ENCODE measurements at regions not wholly inside any gene's neighbourhood (a gene's known extent, or its start where the extent isn't known, plus 50 kb on each side); places are given as distances from the start of the nearest gene placed in this dataset.

DNA sequence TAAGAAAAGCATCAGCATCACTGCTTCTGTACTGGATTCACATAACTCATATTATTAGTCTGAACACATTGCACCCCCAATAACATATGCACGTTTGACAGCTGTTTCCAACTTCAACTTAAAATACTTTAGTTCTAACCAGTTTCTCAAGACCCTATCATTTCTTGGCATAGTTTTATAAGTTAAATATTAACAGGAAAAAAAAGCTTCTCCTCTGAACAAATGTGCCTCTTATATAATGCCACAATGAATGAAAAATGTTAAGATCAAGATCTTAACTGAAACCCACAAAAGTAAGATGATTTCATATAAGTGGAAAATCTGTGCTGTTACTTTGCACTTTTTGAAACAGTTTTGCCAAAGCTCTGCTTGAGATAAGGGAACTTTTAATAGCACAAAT lies 652.8 kb upstream of the FAM241A start:
- no peak for DNase-seq (ENCODE audit: low read depth in 3 of 3)

DNA sequence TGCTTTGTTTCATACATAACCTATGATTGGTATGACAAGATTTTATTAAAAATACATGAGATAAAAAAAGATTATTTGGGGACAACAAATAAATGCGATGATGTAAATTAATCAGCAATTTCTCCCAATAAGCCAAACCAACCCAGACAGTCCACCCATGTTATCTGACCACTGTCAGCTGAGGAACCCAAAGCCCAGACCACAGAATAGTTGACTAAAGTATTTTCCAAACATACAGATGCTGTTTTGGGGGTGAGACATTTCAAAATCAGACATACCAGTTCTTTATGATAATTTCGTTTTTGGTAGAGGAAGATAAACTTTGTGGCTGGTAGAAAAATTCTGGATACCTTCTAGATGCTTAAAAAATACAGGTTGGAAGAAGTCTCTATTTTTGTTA lies 650.8 kb upstream of the FAM241A start:
- DNase-seq (ENCODE audit: low read depth in 3 of 3), result no peak

DNA sequence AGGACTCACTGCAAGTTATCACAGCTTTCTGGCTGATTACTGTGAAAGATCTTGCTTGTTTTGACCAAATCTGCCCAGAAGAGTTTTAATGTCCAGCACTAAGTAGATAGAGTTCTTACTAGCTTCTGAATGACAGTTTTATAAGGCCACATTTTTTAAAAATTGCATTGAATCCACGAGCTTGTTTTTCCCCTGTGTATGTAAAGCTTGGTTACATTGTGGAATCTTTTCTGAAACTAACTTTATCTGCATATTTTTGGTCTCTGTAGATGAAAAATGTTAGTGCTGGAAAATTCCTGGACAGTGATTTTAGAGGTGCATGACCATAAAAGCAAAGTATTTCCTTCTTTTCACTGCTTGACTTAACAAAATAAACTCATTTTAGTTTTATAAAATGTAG lies 650.3 kb upstream of the FAM241A start:
- DNase-seq (ENCODE audit: low read depth in 3 of 3), result no peak

DNA sequence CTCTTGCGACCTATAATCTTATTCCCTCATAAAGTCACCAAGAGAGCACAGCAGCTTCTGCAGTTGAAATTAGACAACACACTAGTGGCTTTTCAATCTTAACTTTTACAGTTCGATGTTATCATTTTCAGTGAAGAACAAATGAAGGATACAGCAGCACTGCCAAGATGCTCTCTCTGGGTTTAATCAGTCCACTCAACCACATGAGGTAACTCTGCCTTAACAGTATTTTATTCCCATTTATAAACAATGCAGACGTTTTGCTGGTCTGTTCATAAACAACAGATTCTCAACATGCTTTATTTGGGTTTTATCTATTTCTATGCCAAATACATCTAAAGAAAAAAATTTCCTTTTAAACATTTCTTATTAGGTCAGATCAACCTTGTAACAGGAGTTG lies 646.0 kb upstream of the FAM241A start:
- DNase-seq (ENCODE audit: low read depth in 3 of 3), result no peak

DNA sequence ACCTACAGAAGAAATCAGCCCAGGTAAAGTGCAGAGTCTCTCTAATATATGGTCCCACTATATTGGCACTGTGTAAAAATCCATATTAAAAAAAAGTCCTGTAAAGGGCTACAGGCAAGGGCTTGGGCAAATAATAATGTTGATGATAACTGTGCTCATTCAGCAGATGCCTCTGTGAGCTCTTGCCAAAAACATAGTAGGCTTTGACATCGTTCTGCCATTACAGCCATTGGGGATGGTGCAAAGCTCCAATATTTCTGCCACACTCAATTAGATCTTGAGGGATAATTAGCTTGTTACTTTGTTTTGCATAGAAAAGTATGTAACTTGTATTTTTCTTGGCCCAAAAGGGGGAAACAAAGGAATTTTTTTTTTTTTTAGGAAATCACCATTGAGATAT lies 645.5 kb upstream of the FAM241A start:
- no peak for DNase-seq (ENCODE audit: low read depth in 3 of 3)

DNA sequence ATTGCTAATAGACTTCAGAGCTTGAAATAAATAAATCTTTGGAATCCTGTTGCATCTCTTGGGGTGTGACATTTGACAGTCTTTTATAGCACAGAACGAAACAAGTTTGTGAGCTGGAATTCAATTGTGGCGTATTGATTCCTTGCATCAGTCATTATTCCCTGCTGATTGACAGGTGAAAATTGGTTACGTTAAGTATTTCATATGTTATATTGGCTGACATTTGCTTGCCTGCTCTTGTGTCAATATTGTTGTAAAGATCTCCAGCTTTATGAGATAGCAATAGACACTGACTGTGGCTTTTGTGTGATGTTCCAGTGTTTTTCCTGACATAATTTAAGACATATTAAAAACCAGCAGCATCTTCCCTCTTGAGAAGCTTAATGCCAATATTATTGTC lies 644.4 kb upstream of the FAM241A start:
- no peak for DNase-seq (ENCODE audit: low read depth in 3 of 3)

DNA sequence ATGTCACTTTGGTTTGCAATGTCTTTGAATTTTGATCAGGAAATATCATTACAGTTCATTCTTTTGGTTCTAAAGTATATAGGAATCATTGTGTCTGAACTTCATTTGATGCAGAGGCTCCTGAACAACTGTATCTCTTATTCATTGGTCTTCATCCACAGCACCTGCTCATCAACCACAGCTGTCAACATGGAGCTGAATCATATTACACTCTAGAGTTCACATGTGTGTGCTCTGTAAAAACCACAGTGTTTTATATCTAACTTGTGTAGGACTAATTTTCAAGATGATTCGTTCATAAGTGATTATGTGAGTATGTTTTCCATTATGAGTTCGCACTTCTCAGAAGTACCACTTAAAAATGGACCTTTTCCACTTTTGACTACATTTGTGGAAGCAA lies 643.3 kb upstream of the FAM241A start:
- no peak for DNase-seq (ENCODE audit: low read depth in 3 of 3)

DNA sequence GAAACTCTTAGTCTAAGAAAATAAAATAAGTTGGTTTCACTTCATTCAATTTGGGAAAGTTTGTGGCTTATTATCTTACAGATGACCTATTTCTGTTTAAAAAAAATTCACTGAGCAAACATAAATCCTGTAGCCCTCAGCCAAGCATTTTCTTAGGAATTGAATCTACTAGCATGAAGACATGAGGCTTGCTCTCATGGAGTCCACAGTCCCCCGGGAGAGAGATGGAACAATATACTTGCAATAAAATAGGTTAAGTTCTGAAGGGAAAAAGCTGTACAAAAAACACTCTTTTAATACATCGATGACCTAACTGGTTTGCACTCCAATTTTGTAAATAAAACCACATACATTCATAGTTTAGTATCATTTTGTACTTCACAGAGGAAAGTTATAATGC lies 642.6 kb upstream of the FAM241A start:
- no peak for DNase-seq (ENCODE audit: low read depth in 3 of 3)

DNA sequence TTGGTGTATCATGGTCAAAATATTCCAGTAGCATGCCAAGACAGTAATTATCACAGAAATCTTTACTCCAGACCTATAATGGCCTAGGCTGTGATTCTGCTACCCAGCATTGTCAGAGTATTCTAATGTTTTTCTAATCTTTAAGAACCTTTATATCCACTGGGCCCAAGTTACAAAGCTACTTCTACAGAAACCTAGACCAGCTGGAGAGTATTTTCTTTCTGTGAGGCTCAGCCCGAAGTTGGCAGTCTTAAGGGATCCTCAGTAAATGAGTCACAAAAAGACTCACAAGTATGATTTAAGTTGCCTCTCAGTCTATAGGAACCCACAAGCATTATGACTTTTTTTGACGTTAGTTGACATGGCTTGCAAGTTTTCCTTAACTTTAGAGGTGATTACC lies 638.5 kb upstream of the FAM241A start:
- DNase-seq (ENCODE audit: low read depth in 3 of 3), result no peak

DNA sequence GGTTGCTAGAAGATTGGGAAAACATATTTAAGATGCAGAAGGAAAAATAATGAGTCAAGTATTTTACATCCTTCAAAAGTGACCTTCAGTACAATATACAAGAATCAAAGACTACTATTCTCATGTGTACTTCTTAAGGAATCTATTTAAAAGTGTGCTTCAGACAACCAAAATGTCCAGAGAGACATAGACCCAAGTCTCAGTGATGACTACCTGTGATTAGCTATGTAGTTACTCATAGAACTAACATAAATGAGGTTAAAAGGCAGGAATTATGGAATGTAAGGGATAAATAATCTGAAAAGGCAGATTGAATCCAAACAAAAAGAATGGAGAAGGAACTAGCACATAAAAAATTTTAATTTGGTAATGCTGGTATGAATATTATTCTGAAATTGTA lies 634.7 kb upstream of the FAM241A start:
- no peak for DNase-seq (ENCODE audit: low read depth in 3 of 3)

DNA sequence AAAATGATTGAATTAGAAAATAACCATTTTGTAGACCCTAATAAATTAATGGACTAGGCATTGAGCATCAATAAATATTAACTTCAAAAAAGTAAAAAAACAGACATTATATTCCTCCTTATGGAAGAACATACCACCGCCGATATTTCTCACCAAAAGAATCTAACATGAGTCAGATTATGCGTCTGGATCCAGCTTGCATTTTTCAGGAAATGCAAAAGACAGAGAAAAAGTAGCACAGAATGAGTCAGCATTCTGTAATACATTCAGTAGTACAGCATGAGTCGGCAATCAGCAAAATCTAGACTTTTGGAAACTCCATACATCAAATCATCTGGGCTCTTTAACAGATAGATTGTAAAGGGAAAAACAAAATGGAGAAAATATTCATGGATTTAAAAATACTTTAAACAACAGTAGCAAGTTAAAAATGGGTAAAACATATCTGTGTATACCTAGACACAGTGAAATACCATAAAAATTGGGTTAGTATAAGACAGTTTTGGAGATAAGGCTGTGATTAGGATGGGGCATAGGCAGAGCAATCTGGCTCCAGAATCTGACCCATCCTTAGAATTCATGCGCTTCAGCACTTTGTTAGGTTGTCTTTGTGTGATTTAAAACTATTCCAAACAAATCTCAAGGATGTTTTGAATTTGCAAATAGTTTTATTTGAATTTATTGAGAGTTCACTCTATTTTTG lies 633.0 kb upstream of the FAM241A start:
- DNase-seq (ENCODE audit: low read depth in 3 of 3), result no peak

DNA sequence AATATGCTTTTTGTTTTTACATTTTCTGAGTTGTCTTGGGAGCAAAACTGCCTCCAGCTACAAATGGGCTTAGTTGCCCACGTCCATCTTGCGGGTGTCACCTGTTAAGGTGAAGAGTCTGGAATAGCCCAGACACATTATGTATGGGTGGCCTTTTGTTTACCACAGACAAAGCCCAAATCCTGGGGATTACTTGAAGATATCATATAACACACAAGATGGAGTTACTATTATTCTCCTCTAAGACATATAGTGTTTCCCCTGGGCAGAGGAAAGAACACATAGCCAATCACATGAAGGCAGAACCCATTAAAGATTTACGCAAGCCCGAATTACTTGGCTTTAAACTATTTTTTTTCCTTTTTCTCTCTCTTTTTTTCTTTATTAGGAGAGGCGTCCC lies 625.6 kb upstream of the FAM241A start:
- no peak for DNase-seq (ENCODE audit: low read depth in 3 of 3)

DNA sequence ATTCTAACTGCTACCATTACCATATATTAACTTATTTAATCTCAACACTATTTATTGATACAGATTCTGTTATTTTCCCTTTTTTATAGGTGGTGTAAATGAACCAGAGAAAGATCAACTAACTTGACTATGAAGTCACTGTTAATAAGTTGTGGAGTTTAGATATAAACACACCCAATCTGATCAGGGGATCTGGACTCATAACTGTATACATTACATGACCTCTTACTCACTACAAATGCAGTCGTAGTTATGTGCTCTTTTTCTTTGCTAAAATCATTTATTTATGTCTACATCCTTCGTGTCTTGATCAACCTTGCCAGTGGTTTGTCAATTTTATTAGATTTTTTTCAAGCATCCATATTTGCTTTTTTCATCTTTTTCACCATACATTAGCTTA lies 614.8 kb upstream of the FAM241A start:
- DNase-seq (ENCODE audit: low read depth in 3 of 3), result no peak

DNA sequence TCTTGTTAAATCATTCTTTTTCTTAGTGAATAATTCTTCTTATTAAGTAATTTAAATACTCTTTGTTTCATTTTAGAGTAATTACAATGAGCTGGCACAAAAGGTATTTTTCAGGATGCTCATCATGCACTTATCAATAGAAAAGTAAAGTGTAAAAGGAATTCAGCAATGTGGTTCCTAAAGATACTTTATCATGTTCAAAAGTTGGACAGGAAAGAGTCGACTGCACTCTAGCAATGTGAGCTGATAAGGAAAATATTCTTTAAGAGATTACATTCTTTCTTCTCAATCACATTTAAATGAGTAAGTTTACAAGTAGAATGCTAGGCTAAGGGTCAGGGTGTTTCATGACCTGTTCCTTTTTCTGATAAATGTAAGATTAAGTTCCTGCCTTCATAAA lies 609.5 kb upstream of the FAM241A start:
- DNase-seq (ENCODE audit: low read depth in 3 of 3), result no peak

DNA sequence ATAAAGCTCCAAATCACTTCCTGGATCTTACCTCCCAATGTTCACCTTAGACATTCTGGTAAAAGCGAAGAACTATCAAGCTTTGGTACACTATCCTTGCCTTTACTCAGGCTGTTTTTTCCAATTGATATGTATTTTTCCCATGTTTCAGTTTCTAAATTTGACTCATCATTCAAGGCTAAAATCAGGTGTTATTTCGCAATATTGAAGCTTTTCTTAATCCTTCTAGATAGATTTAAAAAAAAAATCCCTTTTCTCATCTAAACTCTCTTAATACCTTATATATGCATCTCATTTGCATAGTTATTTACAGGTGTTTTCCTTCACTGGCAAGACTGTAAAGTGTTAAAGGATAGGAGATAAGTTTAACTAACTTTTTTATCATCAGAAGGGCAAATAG lies 608.1 kb upstream of the FAM241A start:
- DNase-seq (ENCODE audit: low read depth in 3 of 3), result no peak

DNA sequence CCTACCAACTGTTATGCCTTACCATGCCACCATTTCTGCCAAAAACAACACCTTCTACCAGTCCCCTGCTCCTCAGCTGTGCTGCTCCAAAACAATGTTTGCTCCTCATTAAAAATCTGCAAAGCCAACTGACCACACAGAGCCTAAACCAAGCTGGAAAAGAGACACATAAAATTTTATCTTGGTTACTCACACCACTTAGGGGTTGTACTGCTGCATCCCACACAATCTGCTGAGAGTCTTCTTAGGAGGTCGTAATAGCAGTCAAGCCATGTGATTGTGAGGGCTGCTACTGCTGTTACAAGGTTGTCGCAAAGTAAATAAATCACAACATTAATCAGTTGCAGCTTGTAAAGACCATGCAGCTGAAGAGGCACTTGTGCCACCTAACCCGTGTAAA lies 607.4 kb upstream of the FAM241A start:
- no peak for DNase-seq (ENCODE audit: low read depth in 3 of 3)

DNA sequence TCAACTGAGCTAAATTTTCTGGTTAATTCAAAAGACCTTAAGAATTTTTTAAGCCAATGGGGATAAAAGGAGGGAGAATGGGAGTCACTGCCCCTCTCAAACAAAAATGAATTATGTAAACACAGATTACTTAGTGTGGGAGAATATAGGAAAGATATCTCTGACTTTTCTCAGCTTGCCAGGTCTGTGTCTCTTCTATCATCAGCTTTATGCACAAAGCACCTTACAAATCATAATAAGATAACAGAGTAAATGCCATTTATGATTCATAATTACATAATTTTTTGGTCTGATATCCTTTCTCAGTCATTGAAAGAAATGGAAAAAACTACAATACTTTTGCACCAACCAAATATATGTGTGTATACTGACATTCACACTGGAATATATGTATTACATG lies 604.6 kb upstream of the FAM241A start:
- no peak for DNase-seq (ENCODE audit: low read depth in 3 of 3)

DNA sequence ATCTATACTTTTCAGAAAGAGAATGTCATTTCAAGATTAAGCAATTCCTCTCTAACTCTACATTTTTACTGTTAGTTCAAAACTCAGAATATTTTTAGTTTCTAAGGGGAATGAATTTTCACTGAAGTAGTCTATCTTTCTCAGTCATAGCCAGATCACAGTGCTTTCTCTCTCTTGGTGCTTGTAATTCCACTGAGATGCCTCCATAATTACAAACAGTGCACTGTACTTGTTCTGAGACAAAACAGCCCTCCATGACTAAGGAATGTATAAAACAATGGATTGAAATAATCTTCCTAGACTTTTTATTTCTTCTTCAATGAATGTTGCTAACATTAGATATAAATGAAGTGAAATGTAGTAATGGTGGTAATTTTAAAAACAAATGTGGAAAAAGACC lies 603.2 kb upstream of the FAM241A start:
- DNase-seq (ENCODE audit: low read depth in 3 of 3), result no peak

DNA sequence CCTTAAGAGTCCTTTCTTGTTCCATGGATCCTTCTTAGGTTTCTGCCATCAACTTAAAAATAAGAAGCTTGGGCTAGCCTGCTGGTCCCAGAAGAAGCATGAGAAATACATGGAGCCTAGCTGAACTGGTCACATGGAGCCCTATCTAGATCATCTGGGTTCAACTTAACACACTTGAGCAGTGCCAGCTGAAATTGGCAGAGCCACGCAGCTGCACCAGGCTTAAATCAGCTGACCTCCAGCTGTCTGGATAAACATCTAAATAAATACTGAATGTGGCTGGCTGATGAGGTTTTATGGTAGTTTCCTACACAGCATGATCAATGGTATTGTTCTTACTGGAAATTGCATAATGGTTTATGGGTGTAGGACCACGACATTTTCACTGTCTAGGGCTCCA lies 598.4 kb upstream of the FAM241A start:
- DNase-seq (ENCODE audit: low read depth in 3 of 3), result no peak

DNA sequence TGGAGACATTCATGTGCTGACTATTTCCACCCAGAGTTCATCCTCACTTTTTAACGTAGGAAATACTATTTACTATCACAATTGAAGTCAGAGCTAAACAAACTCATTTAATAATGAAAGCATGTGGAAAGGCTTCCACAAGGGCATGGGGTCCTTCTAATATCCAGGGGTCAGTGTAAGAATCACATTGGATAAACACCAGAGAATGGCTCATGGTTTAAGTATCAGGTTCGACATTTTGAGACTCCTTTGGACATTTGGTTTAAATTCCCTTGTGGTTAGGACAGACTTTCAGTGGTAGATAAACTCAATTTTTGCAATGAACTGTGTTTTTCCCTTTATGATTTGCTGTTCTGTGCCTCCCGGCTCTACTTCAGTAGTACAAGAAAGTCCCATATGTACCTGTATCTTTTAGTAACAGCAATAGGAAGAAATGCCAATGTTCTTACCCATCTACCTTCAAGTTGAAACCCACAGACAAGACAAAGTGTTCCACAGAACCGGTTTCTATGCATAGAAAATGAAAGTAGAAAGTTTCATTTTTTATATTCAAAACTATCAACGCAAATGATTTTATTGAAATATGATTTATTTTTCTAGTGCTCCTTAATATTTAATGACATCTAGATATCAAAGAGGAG lies 589.0 kb upstream of the FAM241A start:
- no peak for DNase-seq (ENCODE audit: low read depth in 3 of 3)

DNA sequence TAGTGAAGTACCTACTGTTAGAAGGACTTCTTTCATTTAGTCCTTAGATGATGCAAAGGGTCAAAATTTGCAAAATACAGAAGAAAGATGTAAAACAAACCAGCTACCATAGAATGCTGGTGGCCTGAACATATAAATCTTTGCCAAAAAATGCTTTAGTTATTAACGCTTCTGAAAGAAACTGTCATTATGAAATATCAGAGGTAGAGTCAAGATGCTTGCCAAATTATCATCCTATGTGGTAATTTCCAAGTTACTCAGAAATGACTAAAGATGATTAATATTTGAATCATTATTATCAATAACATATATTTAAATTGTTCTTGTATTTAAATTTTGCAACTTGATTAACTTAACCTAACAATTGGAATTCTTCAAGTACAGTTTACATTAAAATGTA lies 588.4 kb upstream of the FAM241A start:
- no peak for DNase-seq (ENCODE audit: low read depth in 3 of 3)

DNA sequence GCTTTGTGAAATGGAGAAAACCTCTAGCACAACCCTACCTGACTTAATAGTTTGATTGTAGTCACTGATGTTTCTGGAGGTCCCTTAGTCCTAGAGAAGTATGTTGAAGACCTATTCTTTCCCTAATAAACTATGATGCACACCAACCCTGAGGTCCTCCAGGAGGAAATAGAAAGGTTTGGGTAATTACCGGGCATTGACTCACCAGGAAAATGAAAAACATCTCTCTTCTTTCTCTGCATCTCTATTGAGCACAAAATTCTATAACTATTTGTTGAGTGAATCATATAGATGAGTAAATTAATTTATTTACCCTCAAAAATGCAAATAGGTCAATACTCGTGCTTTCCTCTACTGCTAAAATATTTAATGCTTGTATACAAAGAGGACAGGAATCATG lies 582.4 kb upstream of the FAM241A start:
- DNase-seq (ENCODE audit: low read depth in 3 of 3), result no peak

DNA sequence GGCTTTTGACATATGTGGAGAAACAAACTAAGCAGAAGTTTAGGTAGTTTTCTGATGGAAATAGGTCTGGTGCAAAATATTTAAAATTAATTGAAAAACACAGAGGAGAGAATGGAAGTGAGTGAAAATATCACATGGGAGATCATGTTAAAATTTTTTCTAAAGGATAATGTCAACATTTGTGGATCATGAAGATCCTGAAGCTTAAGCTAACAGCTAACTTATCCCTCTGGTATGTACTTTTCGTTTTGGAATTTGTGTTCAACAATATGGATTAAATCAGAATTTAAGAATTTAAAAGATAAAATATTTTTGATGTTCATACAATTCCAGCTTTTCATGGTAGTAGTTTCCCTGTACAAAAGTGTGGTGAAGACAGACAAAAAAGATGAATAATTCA lies 572.8 kb upstream of the FAM241A start:
- DNase-seq (ENCODE audit: low read depth in 3 of 3), result no peak

DNA sequence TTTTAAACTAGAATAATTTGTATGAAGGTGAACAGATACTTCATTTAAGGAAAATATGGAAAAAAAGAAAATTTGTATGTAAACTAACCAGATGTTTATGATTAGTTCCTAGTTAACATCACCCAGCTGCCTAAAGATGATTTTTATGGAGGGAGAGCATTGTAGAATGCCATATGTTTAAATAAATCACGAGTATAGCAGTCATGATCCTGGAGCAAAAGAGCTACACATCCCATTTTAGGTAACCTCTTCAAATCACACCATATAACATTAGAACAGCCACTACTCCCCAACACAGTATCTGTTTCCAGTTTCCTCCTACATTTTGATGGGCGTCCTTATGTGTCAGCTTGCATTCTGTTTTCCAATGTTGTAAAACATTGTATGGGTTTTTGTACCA lies 571.9 kb upstream of the FAM241A start:
- no peak for DNase-seq (ENCODE audit: low read depth in 3 of 3)

Measured in stimulated activated CD4-positive, alpha-beta T cell treated with anti-CD3 and anti-CD28 coated beads, TNF-alpha, amount 100 ng/mL, for 24 hours (primary cell).